ENCODE measurements at regions not wholly inside any gene's neighbourhood (a gene's known extent, or its start where the extent isn't known, plus 50 kb on each side); places are given as distances from the start of the nearest gene placed in this dataset.

DNA sequence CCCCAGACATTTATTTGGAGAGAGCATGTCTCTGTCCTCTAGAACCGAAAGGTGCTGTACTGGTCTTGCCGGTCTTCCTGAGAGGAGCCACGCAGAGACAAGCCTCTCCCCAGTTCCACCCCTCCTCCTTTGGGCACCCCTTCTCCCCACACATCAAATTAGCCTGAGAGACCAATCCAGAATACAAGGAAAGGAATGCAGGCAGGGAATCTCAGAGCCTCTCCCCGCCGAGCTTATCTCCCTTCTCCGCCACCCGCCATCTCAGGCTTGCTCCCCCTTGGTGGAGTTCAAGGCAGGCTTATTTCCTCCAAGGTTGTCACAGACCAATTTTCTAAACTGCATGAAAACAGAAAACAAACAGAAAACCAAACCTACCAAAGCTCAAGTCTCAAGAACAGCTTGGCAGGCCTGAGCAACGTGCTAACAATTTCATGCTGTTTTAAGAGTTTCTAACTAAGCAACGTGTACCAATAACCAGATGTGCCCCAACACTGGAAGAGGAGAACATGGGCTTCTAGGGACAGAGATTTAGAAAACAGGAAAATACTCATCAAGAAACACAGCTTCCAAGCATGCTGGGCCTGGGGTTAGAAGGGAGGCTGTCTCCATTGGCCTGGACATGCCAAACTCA, 124.5 kb upstream of the PKDCC start:
- TF ChIP-seq GABPA (IDR thresholded peaks at IDR 0.05; ENCODE audit: low read depth), result no peak
- TF ChIP-seq, protein P1, sequence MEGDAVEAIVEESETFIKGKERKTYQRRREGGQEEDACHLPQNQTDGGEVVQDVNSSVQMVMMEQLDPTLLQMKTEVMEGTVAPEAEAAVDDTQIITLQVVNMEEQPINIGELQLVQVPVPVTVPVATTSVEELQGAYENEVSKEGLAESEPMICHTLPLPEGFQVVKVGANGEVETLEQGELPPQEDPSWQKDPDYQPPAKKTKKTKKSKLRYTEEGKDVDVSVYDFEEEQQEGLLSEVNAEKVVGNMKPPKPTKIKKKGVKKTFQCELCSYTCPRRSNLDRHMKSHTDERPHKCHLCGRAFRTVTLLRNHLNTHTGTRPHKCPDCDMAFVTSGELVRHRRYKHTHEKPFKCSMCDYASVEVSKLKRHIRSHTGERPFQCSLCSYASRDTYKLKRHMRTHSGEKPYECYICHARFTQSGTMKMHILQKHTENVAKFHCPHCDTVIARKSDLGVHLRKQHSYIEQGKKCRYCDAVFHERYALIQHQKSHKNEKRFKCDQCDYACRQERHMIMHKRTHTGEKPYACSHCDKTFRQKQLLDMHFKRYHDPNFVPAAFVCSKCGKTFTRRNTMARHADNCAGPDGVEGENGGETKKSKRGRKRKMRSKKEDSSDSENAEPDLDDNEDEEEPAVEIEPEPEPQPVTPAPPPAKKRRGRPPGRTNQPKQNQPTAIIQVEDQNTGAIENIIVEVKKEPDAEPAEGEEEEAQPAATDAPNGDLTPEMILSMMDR (IDR thresholded peaks at IDR 0.05; ENCODE audit: insufficient read depth, low read length), result no peak
- TF ChIP-seq, protein P2, sequence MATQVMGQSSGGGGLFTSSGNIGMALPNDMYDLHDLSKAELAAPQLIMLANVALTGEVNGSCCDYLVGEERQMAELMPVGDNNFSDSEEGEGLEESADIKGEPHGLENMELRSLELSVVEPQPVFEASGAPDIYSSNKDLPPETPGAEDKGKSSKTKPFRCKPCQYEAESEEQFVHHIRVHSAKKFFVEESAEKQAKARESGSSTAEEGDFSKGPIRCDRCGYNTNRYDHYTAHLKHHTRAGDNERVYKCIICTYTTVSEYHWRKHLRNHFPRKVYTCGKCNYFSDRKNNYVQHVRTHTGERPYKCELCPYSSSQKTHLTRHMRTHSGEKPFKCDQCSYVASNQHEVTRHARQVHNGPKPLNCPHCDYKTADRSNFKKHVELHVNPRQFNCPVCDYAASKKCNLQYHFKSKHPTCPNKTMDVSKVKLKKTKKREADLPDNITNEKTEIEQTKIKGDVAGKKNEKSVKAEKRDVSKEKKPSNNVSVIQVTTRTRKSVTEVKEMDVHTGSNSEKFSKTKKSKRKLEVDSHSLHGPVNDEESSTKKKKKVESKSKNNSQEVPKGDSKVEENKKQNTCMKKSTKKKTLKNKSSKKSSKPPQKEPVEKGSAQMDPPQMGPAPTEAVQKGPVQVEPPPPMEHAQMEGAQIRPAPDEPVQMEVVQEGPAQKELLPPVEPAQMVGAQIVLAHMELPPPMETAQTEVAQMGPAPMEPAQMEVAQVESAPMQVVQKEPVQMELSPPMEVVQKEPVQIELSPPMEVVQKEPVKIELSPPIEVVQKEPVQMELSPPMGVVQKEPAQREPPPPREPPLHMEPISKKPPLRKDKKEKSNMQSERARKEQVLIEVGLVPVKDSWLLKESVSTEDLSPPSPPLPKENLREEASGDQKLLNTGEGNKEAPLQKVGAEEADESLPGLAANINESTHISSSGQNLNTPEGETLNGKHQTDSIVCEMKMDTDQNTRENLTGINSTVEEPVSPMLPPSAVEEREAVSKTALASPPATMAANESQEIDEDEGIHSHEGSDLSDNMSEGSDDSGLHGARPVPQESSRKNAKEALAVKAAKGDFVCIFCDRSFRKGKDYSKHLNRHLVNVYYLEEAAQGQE (IDR thresholded peaks at IDR 0.05; ENCODE audit: insufficient replicate concordance, low read depth), result no peak

Measured in HL-60 (cell line).